ENCODE measurements at regions not wholly inside any gene's neighbourhood (a gene's known extent, or its start where the extent isn't known, plus 50 kb on each side); places are given as distances from the start of the nearest gene placed in this dataset.
"Not testable (repeated sequence)": the region's sequence is repeated elsewhere in the genome, so short reads cannot be mapped to it uniquely, and the experiment has no call there.

GRCh38 chr4:23962462-23962861 is 72.6 kb upstream of the PPARGC1A start:
- Histone ChIP-seq H3K27me3 (no peaks in the 10 kb centered on the region), H3K4me3 (no peak overlapping the region), H3K27ac (no peak overlapping the region), H3K9me3 (no peaks in the 10 kb centered on the region), H3K4me1 (ENCODE audit: insufficient read depth) (no peaks in the 10 kb centered on the region), H3K36me3 (no peaks in the 10 kb centered on the region)
- TF ChIP-seq POLR2A (IDR thresholded peaks at IDR 0.05): no peak
- TF ChIP-seq, protein P1, sequence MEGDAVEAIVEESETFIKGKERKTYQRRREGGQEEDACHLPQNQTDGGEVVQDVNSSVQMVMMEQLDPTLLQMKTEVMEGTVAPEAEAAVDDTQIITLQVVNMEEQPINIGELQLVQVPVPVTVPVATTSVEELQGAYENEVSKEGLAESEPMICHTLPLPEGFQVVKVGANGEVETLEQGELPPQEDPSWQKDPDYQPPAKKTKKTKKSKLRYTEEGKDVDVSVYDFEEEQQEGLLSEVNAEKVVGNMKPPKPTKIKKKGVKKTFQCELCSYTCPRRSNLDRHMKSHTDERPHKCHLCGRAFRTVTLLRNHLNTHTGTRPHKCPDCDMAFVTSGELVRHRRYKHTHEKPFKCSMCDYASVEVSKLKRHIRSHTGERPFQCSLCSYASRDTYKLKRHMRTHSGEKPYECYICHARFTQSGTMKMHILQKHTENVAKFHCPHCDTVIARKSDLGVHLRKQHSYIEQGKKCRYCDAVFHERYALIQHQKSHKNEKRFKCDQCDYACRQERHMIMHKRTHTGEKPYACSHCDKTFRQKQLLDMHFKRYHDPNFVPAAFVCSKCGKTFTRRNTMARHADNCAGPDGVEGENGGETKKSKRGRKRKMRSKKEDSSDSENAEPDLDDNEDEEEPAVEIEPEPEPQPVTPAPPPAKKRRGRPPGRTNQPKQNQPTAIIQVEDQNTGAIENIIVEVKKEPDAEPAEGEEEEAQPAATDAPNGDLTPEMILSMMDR (IDR thresholded peaks at IDR 0.05): no peak
- no peak for TF ChIP-seq EP300 (IDR thresholded peaks at IDR 0.05)
- intact Hi-C loops (cut with DNase I): loop anchor here in 1 of 4 donors (10.0 kb wide), 1 partner anchor 1058 kb away; no protein-coding TSS in a partner anchor
- 72 to 74% (median 73%) methylated on average over 2 of the region's 2 CpGs for WGBS, 3 donors
- no peak for DNase-seq

DNA sequence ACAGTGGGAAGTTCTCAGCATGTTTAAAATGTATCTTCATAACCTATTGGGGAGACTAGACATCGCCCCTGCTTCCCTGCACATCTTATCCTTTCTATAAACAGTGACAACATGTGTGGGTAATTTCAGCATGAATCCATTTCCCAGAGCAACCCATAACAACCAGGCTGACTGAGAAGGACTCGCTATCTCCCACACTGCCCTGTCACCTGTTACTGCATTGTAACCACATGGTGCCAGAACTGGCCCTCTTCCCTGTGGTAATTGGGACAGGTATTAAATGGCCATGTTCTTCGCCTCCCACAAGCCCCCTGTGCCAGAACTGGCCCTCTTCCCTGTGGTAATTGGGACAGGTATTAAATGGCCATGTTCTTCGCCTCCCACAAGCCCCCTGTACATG is 71.5 kb upstream of the PPARGC1A start:
- WGBS, 3 donors: 90 to 96% (median 96%) methylated on average over 4 of the region's 4 CpGs
- DNase-seq; H3K27ac ChIP-seq; H3K27me3 ChIP-seq; H3K9me3 ChIP-seq; H3K4me3 ChIP-seq; H3K36me3 ChIP-seq; H3K4me1 ChIP-seq (ENCODE audit: insufficient read depth): not testable (repeated sequence)
- intact Hi-C loops (cut with DNase I): loop anchor here in 1 of 4 donors (10.0 kb wide), 1 partner anchor 1057 kb away; no protein-coding TSS in a partner anchor

GRCh38 chr4:23959396-23960148 is 69.7 kb upstream of the PPARGC1A start:
- intact Hi-C loops (cut with DNase I): loop anchor here in 1 of 4 donors (10.0 kb wide), 1 partner anchor 1055 kb away; no protein-coding TSS in a partner anchor
- H3K27me3 ChIP-seq: no peaks in the 10 kb centered on the region
- TF ChIP-seq EP300 (IDR thresholded peaks at IDR 0.05) (no peak), POLR2A (IDR thresholded peaks at IDR 0.05) (no peak)
- TF ChIP-seq, protein P1 (IDR thresholded peaks at IDR 0.05): no peak

DNA sequence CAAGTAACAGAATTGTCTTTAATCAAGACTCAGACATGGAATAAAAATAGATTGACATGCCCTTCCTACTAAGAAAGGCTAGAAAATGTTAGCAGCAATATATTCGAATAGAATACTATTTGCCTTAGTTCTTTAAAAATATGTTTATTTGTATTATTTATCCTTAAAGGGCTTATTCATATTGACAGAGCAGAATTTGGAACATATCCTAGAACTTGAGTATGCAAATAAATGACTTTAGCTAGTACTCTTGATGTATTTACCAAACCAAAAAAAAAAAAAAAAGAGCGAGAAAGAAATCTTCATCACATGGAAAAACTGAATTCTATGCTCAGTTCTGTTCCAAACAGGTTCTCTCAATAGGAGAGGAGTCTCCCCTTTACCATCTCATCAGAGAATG is 68.9 kb upstream of the PPARGC1A start:
- WGBS, 3 donors: 80 to 93% (median 83%) methylated on average over 2 of the region's 2 CpGs
- Histone ChIP-seq H3K4me1 (ENCODE audit: insufficient read depth) (no peaks in the 10 kb centered on the region), H3K27me3 (no peaks in the 10 kb centered on the region), H3K9me3 (no peaks in the 10 kb centered on the region), H3K36me3 (no peaks in the 10 kb centered on the region), H3K27ac (no peak overlapping the region), H3K4me3 (no peak overlapping the region)
- intact Hi-C loops (cut with DNase I): no loop called here
- TF ChIP-seq, protein P1 (IDR thresholded peaks at IDR 0.05): no peak
- no peak for TF ChIP-seq POLR2A (IDR thresholded peaks at IDR 0.05)
- TF ChIP-seq EP300 (IDR thresholded peaks at IDR 0.05): no peak
- no peak for DNase-seq

More at GRCh38 chr4:23959396-23960148, 69.7 kb upstream of the PPARGC1A start:
- 43 to 45% (median 45%) methylated on average over 5 of the region's 5 CpGs for WGBS, 3 donors
- Histone ChIP-seq H3K27ac (no peak overlapping the region), H3K4me3 (no peak overlapping the region), H3K36me3 (no peaks in the 10 kb centered on the region), H3K4me1 (ENCODE audit: insufficient read depth) (no peaks in the 10 kb centered on the region), H3K9me3 (no peaks in the 10 kb centered on the region)
- DNase-seq: no peak

GRCh38 chr4:23957465-23957864 is 67.6 kb upstream of the PPARGC1A start:
- no peak for DNase-seq
- WGBS, 3 donors: 82 to 98% (median 94%) methylated on average over 1 of the region's 1 CpG
- Histone ChIP-seq H3K36me3 (no peaks in the 10 kb centered on the region), H3K9me3 (no peaks in the 10 kb centered on the region), H3K27me3 (no peaks in the 10 kb centered on the region), H3K27ac (no peak overlapping the region), H3K4me1 (ENCODE audit: insufficient read depth) (no peaks in the 10 kb centered on the region), H3K4me3 (no peak overlapping the region)
- intact Hi-C loops (cut with DNase I): no loop called here
- TF ChIP-seq EP300 (IDR thresholded peaks at IDR 0.05) (no peak), POLR2A (IDR thresholded peaks at IDR 0.05) (no peak)
- TF ChIP-seq, protein P1 (IDR thresholded peaks at IDR 0.05): no peak

Data from ovary (tissue), 7 donors.